GM19351 (cell line): ENCODE measurements at regions not wholly inside any gene's neighbourhood (a gene's known extent, or its start where the extent isn't known, plus 50 kb on each side); places are given as distances from the start of the nearest gene placed in this dataset.
"Not testable (repeated sequence)": the region's sequence is repeated elsewhere in the genome, so short reads cannot be mapped to it uniquely, and the experiment has no call there.

Experiments
- ATAC-seq: cut with Tn5 transposase; IDR thresholded peaks from one replicate; pipeline ENCODE4 v1.9.1; 2021; ENCODE audit warnings: mild to moderate bottlenecking, moderate library complexity; ENCODE audit not compliant: unreplicated experiment

DNA sequence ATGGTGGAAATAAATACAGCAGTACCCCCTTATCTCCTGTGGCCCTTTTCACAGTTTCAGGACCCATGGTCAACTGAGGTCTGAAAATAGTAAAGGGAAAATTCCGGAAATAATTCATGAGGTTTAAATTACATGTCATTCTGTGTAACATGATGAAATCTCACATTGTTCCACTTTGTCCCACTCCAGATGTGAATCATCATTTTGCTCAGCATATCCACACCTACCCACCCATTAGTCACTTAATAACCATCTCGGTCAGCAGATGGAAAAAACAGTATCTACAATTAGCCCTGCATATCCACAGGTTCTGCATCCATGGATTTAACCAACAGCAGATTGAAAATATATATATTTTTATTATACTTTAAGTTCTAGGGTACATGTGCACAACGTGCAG lies 86.9 kb upstream of the GORAB start:
- ATAC-seq = no peak

DNA sequence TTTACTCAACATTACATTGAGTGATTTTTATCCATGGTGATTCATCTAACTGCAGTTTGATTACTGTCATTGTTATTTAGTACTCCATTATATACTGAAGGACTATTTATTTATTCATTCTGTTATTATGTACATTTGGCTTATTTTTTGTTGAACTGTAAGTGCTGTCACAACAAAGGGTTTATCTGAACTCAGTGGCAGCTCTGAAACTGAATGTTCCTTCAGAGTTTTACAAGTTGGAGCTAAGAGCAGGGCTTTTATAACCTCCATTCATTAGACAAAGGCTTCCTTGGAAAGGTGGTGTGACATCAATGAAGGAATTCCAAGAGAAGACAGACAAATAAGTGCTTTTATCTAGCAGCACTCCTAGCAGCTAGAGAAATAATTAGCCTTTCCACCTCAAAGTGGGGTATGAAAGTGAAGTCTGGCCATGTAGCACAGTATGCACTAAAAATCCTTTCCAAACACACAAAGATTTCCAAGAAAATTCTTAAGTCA lies 83.3 kb upstream of the GORAB start:
- no peak for ATAC-seq

DNA sequence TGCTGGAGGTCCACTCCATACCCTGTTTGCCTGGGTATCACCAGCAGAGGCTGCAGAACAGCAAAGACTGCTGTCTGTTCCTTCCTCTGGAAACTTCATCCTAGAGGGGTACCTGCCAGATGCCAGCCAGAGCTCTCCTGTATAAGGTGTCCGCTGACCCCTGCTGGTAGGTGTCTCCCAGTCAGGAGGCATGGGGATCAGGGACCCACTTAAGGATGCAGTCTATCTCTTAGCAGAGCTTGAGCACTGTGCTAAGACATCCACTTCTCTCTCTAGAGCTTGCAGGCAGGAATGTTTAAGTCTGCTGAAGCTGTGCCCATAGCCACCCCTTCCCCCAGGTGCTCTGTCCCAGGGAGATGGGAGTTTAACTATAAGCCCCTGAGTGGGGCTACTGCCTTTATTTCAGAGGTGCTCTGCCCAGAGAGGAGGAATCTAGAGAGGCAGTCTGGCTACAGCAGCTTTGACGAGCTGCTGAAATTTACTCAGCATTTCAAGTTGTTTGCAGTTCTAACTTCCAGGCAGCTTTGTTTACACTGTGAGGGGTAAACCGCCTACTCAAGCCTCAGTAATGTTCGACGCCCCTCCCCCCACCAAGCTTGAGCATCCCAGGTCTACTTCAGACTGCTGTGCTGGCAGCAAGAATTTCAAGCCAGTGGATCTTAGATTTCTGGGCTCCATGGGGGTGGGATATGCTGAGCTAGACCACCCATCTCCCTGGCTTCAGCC lies 74.5 kb upstream of the GORAB start:
- not testable (repeated sequence) for ATAC-seq

DNA sequence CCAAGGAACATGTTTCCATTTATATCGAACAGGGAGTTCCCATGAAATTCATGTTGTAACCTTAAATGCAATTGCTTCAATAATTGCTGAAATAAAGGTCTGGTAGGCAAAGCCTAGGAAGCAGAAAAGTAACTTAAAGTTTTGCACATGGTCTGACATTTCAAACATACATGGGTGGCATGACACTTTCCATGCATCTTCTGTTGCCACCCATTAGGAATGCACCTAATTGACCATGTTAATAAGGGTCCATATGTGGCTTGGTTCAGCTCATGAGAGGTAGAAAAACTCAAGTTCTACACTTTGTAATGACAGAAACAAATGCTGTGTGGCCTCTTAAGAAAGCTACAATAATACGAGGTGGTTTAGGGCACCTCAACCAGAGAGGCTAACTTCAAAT lies 72.0 kb upstream of the GORAB start:
- no peak for ATAC-seq

DNA sequence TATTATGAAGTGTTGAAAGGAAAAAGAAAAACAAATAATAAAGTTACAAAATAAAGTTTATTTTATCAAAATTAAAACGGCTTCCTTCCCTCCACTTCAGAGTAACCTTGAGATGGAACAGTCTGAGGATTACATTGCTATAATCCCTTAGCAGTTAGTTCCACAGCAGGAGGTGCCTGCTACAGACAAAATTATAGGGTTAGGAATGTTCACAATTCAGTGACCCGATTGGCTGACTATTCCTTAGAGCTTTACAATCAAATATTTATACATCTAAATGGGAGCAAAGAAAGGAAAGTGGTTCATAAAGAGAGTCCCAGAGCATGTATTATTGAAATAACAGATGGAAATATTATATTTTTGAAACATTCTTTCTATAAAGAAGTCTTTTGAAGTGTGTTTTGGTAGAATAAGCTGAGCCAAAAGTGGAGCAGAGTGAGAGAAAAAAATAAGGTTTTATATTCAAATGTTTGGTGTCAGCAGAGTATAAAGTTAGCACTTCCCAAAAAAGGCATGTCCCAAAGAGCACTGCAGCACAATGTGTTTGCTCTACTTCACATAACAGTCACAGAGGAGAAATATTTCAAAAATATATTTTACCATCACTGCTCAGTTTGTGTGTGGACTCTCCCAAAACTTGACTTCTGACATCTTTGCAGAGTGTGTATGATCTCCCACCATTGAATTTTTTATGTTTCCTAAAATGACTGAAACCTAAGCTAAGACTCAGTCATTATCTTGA lies 71.4 kb upstream of the GORAB start:
- ATAC-seq = no peak

DNA sequence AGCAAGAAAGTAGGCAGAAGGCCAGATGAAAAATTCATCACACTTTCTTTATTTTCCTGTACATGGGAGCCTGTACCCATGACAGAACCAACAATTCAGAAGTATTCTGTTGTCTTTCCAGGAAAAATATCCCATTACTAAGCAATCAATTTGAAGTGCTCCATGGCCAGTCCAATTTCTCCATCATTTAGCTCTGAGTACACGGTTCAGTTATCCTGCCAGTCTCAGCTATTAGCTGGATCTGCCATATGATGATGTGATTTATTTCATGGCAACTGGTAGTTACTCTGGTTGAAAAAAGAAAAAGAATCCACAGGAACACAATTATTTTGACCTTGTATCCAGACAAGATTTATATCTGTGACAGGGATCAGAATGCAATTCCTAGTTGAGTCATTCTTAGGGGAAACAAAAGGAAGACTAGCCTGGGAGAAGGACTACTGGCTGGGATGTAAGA lies 70.6 kb upstream of the GORAB start:
- no peak for ATAC-seq

DNA sequence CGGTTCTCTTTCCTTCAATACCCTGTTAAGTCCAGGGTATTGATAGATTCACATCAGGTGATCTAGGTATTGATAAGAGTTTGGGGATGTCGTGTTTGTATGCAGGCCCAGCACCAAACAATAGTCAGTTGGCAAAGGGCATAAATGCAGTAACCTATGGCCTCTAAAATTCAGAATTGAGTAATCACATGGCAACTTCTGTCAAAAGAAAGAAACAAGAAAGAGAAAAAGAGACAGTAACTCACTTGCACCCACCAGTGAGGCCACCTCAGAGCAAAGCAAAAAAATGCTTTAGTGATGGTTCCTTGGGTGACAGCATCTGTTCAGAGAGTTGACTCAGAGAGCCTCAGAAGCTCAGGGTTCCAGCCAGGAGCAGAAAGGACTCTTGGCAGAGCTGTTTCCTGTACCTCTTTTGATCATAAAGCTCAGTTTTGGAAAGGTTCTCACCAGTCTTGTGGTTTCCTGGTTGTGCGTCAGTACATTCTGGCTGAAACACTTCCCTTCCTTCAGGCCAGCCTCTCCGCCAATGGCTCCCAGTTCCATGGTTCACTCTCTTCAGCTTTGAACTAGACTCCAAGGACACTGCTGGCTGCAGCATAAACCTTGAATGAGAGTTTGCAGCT lies 70.1 kb upstream of the GORAB start:
- ATAC-seq = no peak

DNA sequence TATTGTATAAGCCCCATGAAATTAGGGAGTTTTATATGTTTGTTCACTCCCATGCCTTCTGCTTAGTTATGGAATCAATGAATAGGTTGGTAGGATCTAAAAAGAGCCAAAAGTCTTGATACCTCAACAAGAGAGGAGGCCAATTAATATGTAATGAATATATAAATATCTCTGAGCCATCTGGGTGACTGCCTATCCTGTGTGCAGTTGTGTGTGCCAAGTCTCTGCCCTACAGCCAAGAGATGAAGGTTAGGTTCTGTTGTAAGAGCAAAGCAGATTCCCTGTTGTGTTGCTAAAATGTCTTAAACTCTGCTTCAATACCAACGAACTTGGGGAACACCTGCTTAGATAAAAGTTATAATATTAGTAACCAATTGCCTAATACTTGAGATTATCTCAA lies 61.8 kb upstream of the GORAB start:
- ATAC-seq = no peak

DNA sequence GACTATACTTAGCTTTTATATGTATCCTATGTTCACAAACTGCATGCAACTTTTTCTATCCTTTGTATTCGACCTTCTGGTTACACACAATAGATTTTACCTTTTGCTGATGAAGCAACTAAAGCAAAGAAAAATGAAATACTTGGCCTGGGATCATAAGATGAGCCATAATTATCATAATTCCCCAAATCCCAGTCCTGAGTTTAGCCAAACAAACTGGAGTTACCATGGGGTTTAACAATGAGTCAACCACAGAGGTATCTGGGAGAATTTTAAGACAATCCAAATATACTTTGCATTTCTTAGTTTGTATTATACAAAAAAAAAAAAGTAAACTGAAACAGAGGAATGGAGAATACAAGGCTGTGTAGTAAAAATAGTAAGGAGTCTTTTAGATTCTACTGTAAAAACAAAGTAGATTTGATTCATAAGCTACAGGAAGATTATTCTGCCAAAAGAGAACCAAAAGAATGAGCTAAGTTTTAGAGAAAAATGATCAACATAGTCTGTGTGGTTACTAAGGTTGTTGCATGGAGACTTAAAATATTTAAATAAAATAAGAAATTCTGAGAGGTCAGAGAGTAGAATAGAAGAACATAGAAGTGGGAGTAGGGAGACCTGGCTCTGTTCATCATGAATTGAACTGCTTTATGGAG lies 60.4 kb upstream of the GORAB start:
- no peak for ATAC-seq

DNA sequence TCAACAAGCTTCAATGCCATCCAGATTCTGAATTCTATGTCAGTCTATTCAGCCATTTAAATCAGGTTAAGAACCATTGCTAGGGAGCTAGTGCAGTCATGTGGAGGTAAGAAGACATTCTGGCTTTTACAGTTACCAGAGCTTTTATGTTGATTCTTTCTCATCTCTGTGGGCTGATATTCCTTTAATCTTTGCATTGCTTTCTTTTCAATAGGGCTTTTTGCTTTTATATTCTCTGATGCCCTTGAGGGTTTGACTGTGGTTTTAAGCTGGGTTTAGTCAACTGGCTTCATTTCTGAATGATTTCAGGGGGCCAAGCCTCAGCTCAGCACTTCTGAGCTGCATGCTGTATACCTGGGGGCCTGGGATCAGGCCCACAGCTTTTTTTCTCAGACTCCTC lies 51.0 kb upstream of the GORAB start:
- ATAC-seq = no peak
